Naive thymus-derived CD4-positive, alpha-beta T cell (primary cell): ENCODE measurements at regions not wholly inside any gene's neighbourhood (a gene's known extent, or its start where the extent isn't known, plus 50 kb on each side); places are given as distances from the start of the nearest gene placed in this dataset.

ENCODE experiments used
- ATAC-seq: fragments of 150-1000 bp; cut with Tn5 transposase; 2 replicates; pipeline ENCODE4 v1.10.0; 2021; ENCODE audit warnings: mild to moderate bottlenecking, moderate library complexity
- CTCF ChIA-PET: fragments of 350-600 bp; sonication (Branson Sonifier 250); formaldehyde crosslinking; loops from one replicate; lab custom pipeline; 2021; ENCODE audit warnings: antibody characterized with exemption; lab: Charles Lee
- POLR2A ChIA-PET: fragments of 350-600 bp; sonication (Branson Sonifier 250); formaldehyde crosslinking; loops from one replicate; lab custom pipeline; 2021; ENCODE audit warnings: antibody characterized with exemption, inconsistent platforms; lab: Charles Lee
- DNase-seq, 9 donors: peaks; one replicate each; pipeline versions ENCODE4 v3.0.0 to v3.0.0-alpha.2; 2020 to 2022; ENCODE audit warnings: mixed read lengths in 1 of 9
- H3K27ac ChIP-seq: one replicate; pipeline ENCODE4 v1.7.0; 2013; ENCODE audit warnings: mild to moderate bottlenecking, low read depth, low read length, moderate library complexity
- H3K27me3 ChIP-seq, 2 donors: one replicate each; pipeline ENCODE4 v1.7.0; 2013; ENCODE audit warnings: low read length in 2 of 2, mild to moderate bottlenecking in 2 of 2, moderate library complexity in 2 of 2; ENCODE audit not compliant: control insufficient read depth in 2 of 2, insufficient read depth in 2 of 2
- H3K36me3 ChIP-seq, 3 experiments: 1 replicate in 2 of 3; 2 replicates in 1 of 3; pipeline ENCODE4 v1.7.0; 2013; ENCODE audit warnings: low read length in 3 of 3, mild to moderate bottlenecking in 3 of 3, moderate library complexity in 1 of 3; ENCODE audit not compliant: insufficient read depth in 3 of 3, control insufficient read depth in 2 of 3
- H3K4me1 ChIP-seq, 2 donors: one replicate each; pipeline ENCODE4 v1.7.0; 2013; ENCODE audit warnings: low read length in 2 of 2, mild to moderate bottlenecking in 2 of 2, moderate library complexity in 1 of 2; ENCODE audit not compliant: control insufficient read depth in 2 of 2, insufficient read depth in 2 of 2
- H3K4me3 ChIP-seq: 2 replicates; pipeline ENCODE4 v1.7.0; 2013; ENCODE audit warnings: mild to moderate bottlenecking, low read length
- H3K9me3 ChIP-seq, 3 experiments: 1 replicate in 2 of 3; 2 replicates in 1 of 3; pipeline ENCODE4 v1.7.0; 2013; ENCODE audit warnings: low read length in 3 of 3; ENCODE audit not compliant: control insufficient read depth in 2 of 3
- H3K27ac Mint-ChIP-seq, 9 donors: one replicate each; pipeline ENCODE4 v1.8.0; 2020 to 2022; ENCODE audit warnings: mixed read lengths in 9 of 9, mild to moderate bottlenecking in 8 of 9, moderate library complexity in 5 of 9, inconsistent platforms in 2 of 9
- H3K27me3 Mint-ChIP-seq, 5 donors: one replicate each; pipeline ENCODE4 v1.8.0; 2021 to 2022; ENCODE audit warnings: mixed read lengths in 5 of 5, mild to moderate bottlenecking in 1 of 5
- H3K36me3 Mint-ChIP-seq, 5 donors: one replicate each; pipeline ENCODE4 v1.8.0; 2020 to 2022; ENCODE audit warnings: mixed read lengths in 5 of 5, mild to moderate bottlenecking in 3 of 5, inconsistent platforms in 1 of 5
- H3K4me1 Mint-ChIP-seq, 7 donors: one replicate each; pipeline ENCODE4 v1.8.0; 2020 to 2022; ENCODE audit warnings: mixed read lengths in 7 of 7, mild to moderate bottlenecking in 3 of 7, inconsistent platforms in 1 of 7
- H3K4me3 Mint-ChIP-seq, 10 donors: one replicate each; pipeline ENCODE4 v1.8.0; 2020 to 2022; ENCODE audit warnings: mild to moderate bottlenecking in 10 of 10, mixed read lengths in 10 of 10, moderate library complexity in 6 of 10, inconsistent platforms in 2 of 10
- H3K9me3 Mint-ChIP-seq, 11 donors: one replicate each; pipeline ENCODE4 v1.8.0; 2020 to 2022; ENCODE audit warnings: mixed read lengths in 11 of 11, mild to moderate bottlenecking in 4 of 11, inconsistent platforms in 1 of 11, moderate library complexity in 1 of 11
- intact Hi-C, 2 donors: fragments of 100-400 bp; cut with micrococcal nuclease; formaldehyde crosslinking; loops; one replicate each; pipeline ENCODE4 v1.15.1; 2023

DNA sequence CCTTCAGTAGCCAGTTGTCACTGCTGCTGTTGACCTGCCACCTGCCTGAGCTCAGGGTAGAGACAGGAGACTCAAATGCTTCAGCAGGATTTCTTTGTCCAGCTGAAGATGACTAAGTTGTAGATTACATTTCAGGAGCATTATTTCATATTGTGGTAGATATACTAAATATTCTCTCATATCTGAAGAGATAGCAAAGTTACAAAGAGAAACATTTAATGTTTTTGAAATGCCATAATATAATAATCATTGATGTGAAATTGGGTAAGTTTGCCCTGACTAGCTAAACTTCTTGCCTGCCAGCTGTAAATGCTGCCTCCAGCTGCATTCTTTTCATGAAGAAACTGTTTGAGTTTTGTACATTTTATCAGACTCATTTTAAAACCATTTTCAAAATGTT, 247.6 kb upstream of the CNKSR2 start:
- Mint-ChIP-seq H3K4me1 (no peaks in the 10 kb centered on the region), H3K36me3 (no peaks in the 10 kb centered on the region), H3K9me3 (peaks cover 0 to 1% (median 0%) of the 10 kb centered on the region in 11 donors), H3K4me3 (no peak overlapping the region), H3K27me3 (no peaks in the 10 kb centered on the region), H3K27ac (no peak overlapping the region)
- Histone ChIP-seq H3K4me1 (no peaks in the 10 kb centered on the region), H3K27me3 (no peaks in the 10 kb centered on the region), H3K9me3 (no peaks in the 10 kb centered on the region), H3K27ac (no peak overlapping the region), H3K4me3 (no peak overlapping the region), H3K36me3 (no peaks in the 10 kb centered on the region)
- CTCF ChIA-PET: no interaction called here
- ATAC-seq (no peak), DNase-seq (no peak)
- POLR2A ChIA-PET: no interaction called here
- intact Hi-C loops: no loop called here

DNA sequence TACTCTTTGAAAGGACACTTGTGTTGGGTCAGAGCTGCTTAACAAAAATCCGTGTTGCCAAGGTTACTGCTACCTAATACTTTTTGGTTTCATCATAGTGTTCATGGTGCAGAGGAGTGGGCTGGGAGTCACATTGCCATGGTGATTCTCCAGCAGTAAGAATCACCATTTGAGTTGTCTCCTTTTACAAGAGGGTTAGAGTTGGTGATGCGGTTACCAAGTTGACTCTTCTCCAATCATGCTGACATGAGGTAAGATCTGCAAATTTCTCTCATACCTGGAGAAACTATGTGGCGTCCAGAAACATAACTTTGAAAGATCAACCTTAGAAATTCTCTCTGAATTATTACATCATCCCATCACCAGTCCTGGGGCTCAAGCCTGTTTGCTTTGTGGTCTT, 242.9 kb upstream of the CNKSR2 start:
- POLR2A ChIA-PET: no interaction called here

DNA sequence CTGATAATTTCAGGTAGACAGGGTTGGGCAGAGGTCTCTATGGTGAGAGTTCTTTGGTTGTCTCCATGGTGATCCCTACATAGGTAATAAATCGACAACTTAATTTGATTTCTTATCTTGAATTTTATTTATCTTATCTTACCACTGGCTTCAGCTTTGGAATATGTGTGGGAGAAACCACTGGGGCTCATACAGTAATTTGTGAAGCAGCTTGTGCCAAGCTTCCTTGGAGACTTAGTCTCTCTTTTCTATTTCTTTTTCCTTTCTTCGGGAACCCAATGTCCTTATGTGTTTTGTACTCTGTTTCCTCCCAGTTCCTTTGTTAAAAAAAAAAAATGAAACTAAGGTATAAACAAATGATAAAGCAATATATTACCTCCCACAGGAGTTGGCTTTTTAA, 242.4 kb upstream of the CNKSR2 start:
- Mint-ChIP-seq H3K27me3 (no peaks in the 10 kb centered on the region), H3K4me1 (no peaks in the 10 kb centered on the region), H3K36me3 (no peaks in the 10 kb centered on the region), H3K9me3 (peaks cover 0 to 3% (median 0%) of the 10 kb centered on the region in 11 donors), H3K4me3 (no peak overlapping the region), H3K27ac (no peak overlapping the region)
- ChIA-PET POLR2A (no interaction called here), CTCF (no interaction called here)
- intact Hi-C loops: no loop called here
- no peak overlapping the region for H3K27ac ChIP-seq
- no peaks in the 10 kb centered on the region for H3K9me3 ChIP-seq
- ATAC-seq (no peak), DNase-seq (no peak)
- no peaks in the 10 kb centered on the region for H3K27me3 ChIP-seq
- H3K36me3 ChIP-seq: no peaks in the 10 kb centered on the region
- H3K4me3 ChIP-seq: no peak overlapping the region
- H3K4me1 ChIP-seq: no peaks in the 10 kb centered on the region

More for the DNA sequence above, 242.9 kb upstream of the CNKSR2 start:
- CTCF ChIA-PET: no interaction called here
- intact Hi-C loops: no loop called here
- H3K9me3 Mint-ChIP-seq: peaks cover 0 to 3% (median 0%) of the 10 kb centered on the region in 11 donors
- Histone ChIP-seq H3K4me3 (no peak overlapping the region), H3K27me3 (no peaks in the 10 kb centered on the region), H3K36me3 (no peaks in the 10 kb centered on the region), H3K27ac (no peak overlapping the region), H3K9me3 (no peaks in the 10 kb centered on the region), H3K4me1 (no peaks in the 10 kb centered on the region)
- no peaks in the 10 kb centered on the region for H3K36me3 Mint-ChIP-seq
- H3K4me3 Mint-ChIP-seq: no peak overlapping the region
- ATAC-seq (no peak), DNase-seq (no peak)
- H3K27ac Mint-ChIP-seq: no peak overlapping the region
- no peaks in the 10 kb centered on the region for H3K4me1 Mint-ChIP-seq
- H3K27me3 Mint-ChIP-seq: no peaks in the 10 kb centered on the region

DNA sequence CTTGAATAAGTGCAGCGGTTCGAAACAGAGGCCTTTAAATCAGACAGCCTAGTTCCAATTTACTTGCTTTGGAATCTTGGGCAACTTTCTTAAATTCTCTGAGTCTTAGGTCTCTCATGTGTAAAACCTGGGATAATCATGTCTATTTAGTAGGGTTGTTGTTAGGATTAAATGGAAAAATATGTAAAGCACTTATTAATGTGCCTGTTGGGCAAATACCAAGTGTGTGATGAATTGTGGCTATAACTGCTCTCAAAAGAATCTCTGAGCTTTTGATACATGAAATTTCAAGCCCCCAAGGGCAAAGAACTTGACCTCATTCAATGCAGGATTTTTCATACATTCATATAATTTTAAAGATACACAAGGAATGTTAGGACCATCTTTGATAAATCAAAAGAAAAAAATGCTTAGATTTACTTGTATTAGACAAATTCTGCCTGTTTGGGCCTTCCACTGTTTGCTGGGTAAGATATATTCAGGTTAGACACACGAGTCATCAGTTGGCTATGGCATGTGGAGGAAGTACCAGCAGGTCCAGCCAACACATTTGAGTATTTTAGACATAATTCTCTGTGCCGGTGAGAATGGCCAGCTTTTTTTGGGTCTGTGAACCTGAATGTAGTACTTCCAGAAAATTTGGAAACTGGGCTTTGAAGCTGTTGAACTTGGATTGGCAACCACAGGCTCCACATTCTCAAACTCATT, 241.4 kb upstream of the CNKSR2 start:
- Histone ChIP-seq H3K4me3 (no peak overlapping the region), H3K4me1 (no peaks in the 10 kb centered on the region), H3K36me3 (no peaks in the 10 kb centered on the region), H3K27me3 (no peaks in the 10 kb centered on the region), H3K9me3 (no peaks in the 10 kb centered on the region), H3K27ac (no peak overlapping the region)
- ATAC-seq: no peak
- Mint-ChIP-seq H3K9me3 (peaks cover 0 to 3% (median 0%) of the 10 kb centered on the region in 11 donors), H3K4me3 (no peak overlapping the region), H3K27me3 (no peaks in the 10 kb centered on the region), H3K4me1 (no peaks in the 10 kb centered on the region), H3K27ac (no peak overlapping the region), H3K36me3 (no peaks in the 10 kb centered on the region)
- intact Hi-C loops: no loop called here
- CTCF ChIA-PET: no interaction called here
- POLR2A ChIA-PET: no interaction called here
- DNase-seq: no peak

DNA sequence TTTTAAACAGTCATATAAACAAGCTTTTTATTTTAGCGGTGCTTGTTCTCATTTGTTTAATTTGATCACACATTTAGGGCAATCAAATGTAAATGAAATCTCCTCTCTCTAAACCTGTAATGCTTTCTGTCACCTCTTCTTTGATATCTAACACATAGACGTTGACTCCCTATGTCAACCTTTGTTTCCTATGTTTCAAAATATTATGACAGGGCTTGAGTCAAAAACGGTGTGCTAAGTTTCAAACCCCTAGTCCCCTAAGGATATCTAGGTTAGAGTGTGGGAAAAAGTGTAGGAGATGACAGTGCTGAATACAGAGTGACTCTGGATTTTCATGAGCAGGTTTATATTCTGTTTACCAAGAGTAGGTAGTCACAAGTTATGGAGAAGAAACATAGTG, 224.0 kb upstream of the CNKSR2 start:
- peaks cover 0 to 5% (median 0%) of the 10 kb centered on the region in 5 donors for H3K27me3 Mint-ChIP-seq
- ChIA-PET POLR2A (no interaction called here), CTCF (no interaction called here)
- ATAC-seq: no peak
- no peak overlapping the region for H3K27ac ChIP-seq
- no peak for DNase-seq
- no peaks in the 10 kb centered on the region for H3K4me1 Mint-ChIP-seq
- no peaks in the 10 kb centered on the region for H3K9me3 ChIP-seq
- H3K4me3 ChIP-seq: no peak overlapping the region
- H3K27ac Mint-ChIP-seq: no peak overlapping the region
- no peaks in the 10 kb centered on the region for H3K36me3 Mint-ChIP-seq
- no peaks in the 10 kb centered on the region for H3K27me3 ChIP-seq
- no peaks in the 10 kb centered on the region for H3K4me1 ChIP-seq
- H3K36me3 ChIP-seq: no peaks in the 10 kb centered on the region
- H3K9me3 Mint-ChIP-seq: peaks cover 0 to 2% (median 0%) of the 10 kb centered on the region in 11 donors
- no peak overlapping the region for H3K4me3 Mint-ChIP-seq
- intact Hi-C loops: no loop called here

DNA sequence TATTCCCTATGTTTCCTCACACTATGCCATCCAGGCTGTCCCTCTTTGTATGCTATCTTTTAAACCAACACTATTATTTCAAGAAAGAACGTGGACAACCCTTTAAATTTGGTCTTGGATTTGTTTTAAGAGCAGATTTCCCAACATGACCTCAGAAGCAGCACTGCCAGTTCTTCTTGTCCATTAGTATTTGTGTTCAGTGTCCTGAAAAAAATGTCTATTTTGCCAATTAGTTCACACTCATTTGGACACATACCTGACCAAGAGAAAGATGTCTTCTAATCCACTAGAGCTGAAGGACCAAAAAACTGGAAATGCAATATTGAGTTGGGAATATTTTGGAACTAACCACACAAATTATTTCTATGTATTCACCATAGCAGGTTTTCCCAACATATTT, 223.2 kb upstream of the CNKSR2 start:
- no peak overlapping the region for H3K4me3 Mint-ChIP-seq
- no peaks in the 10 kb centered on the region for H3K27me3 ChIP-seq
- no peaks in the 10 kb centered on the region for H3K36me3 Mint-ChIP-seq
- no peaks in the 10 kb centered on the region for H3K4me1 ChIP-seq
- H3K36me3 ChIP-seq: no peaks in the 10 kb centered on the region
- ChIA-PET CTCF (no interaction called here), POLR2A (no interaction called here)
- DNase-seq: no peak
- H3K27ac Mint-ChIP-seq: no peak overlapping the region
- peaks cover 0 to 5% (median 0%) of the 10 kb centered on the region in 5 donors for H3K27me3 Mint-ChIP-seq
- H3K9me3 ChIP-seq: no peaks in the 10 kb centered on the region
- H3K4me1 Mint-ChIP-seq: no peaks in the 10 kb centered on the region
- no peak for ATAC-seq
- H3K9me3 Mint-ChIP-seq: peaks cover 0 to 2% (median 0%) of the 10 kb centered on the region in 11 donors
- no peak overlapping the region for H3K4me3 ChIP-seq
- H3K27ac ChIP-seq: no peak overlapping the region
- intact Hi-C loops: no loop called here

DNA sequence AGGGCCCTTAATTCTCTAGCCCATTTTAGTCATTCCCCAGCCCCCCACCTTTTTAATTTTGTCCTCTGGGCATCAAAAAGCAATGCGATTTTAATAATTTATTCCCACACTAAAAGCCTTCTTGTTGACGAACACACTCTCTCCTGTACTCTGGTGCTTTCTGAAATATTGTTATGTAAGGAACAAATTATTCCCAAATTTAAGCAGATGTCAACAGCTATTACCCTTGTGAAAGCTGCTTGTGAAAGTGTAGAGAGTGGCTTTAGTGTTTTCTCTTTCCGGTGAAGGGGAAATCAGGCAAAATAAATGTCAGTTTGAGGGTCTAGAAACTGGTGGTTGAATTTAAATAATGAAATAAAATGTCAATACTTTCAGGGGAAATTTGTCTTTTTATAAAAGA, 221.2 kb upstream of the CNKSR2 start:
- no peak for ATAC-seq
- POLR2A ChIA-PET: no interaction called here
- no peak overlapping the region for H3K4me3 Mint-ChIP-seq

More for the DNA sequence above, 221.2 kb upstream of the CNKSR2 start:
- no peak for DNase-seq
- Histone ChIP-seq H3K4me1 (no peaks in the 10 kb centered on the region), H3K9me3 (no peaks in the 10 kb centered on the region), H3K4me3 (no peak overlapping the region), H3K27me3 (no peaks in the 10 kb centered on the region), H3K27ac (no peak overlapping the region), H3K36me3 (no peaks in the 10 kb centered on the region)
- intact Hi-C loops: no loop called here
- CTCF ChIA-PET: no interaction called here
- no peak overlapping the region for H3K27ac Mint-ChIP-seq
- no peaks in the 10 kb centered on the region for H3K36me3 Mint-ChIP-seq
- peaks cover 0 to 5% (median 0%) of the 10 kb centered on the region in 5 donors for H3K27me3 Mint-ChIP-seq
- H3K4me1 Mint-ChIP-seq: no peaks in the 10 kb centered on the region
- peaks cover 0 to 2% (median 0%) of the 10 kb centered on the region in 11 donors for H3K9me3 Mint-ChIP-seq
